AML-193 (cell line): ENCODE measurements at regions not wholly inside any gene's neighbourhood (a gene's known extent, or its start where the extent isn't known, plus 50 kb on each side); places are given as distances from the start of the nearest gene placed in this dataset.
"Not testable (repeated sequence)": the region's sequence is repeated elsewhere in the genome, so short reads cannot be mapped to it uniquely, and the experiment has no call there.

Source experiments
- DNase-seq, 2 experiments: peaks; one replicate each; lab custom pipeline; 2025; lab: John Stamatoyannopoulos, UW

DNA sequence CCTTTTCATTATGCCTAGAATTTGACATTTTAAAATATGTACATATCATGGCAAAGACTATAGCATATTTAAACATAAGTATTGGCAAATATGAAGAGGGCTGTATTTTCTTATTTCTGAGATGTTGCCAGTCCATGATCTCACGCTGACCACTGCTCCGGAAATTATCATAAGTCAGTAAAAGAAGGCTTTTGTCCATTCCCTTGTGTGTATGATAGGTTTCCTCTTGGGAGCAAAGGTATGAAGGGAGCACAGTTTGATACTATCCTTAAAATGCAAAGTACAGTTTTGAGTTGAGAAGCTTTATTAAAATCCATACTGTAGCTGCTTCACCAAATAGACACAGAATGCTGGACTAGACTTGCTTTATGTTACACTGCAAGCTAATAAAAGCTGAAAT is 52.6 kb upstream of the AGA start:
- no peak for DNase-seq

DNA sequence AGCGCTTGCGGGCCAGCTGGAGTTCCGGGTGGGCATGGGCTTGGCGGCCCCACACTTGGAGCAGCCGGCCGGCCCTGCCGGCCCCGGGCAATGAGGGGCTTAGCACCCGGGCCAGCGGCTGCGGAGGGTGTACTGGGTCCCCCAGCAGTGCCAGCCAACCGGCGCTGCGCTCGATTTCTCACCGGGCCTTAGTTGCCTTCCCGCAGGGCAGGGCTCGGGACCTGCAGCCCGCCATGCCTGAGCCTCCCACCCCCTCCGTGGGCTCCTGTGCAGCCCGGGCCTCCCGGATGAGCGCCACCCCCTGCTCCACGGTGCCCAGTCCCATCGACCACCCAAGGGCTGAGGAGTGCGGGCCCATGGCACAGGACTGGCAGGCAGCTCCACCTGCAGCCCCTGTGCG is 53.4 kb upstream of the AGA start:
- not testable (repeated sequence) for DNase-seq

DNA sequence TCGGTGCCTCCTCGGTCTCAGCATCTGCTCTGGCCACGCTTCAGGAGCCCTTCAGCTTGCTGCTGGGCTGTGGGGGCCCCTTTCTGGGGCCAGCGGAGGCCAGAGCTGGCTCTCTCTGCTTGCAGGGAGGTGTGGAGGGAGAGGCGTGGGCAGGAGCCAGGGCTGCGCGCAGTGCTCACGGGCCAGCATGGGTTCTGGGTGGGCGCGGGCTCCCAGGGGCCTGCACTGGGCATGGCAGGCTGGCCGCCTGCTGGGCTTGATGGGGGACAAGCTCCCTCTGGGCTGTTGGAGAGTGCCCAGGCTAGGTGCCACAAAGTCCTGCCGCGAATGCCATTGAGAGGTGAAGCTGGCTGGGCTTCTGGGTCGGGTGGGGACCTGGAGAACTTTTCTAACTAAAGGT is 57.3 kb upstream of the AGA start:
- no peak for DNase-seq

DNA sequence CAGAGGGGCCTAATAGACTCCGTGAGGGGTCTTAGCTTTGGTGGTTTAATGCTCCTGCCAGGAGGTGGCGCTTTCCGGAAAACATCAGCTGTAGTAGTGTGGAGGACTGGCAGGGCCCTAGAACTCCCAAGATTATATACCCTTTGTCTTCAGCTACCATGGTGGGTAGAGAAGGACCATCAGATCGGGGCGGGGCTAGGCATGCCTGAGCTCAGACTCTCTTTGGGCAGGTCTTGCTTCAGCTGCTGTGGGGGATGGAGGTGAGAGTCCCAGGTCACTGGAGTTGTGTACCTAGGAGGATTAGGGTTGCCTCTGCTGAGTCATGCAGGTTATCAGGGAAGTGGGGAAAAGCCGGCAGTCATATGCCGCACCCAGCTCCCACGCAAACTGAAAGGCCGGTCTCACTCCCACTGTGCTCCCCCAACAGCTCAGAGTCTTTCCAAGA is 63.0 kb upstream of the AGA start:
- no peak for DNase-seq

DNA sequence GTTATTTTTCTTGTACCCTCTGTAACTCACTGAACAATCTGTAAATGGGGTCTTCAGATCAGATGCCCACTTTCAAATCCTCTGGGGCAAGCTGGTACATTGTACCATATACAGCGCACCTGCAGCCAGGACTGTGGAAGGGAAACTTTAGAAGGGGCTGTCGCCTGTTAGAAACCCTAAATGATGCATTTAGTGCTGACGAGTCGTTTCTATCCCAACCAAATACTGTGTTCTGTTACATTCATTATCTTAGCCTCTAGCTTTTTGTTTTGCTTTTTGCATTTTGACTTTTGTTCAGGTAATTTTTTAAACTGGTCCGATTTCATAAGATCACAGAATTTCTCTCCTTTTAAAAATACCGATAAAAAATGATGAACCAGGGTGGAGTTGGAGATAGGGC is 66.4 kb upstream of the AGA start:
- no peak for DNase-seq

DNA sequence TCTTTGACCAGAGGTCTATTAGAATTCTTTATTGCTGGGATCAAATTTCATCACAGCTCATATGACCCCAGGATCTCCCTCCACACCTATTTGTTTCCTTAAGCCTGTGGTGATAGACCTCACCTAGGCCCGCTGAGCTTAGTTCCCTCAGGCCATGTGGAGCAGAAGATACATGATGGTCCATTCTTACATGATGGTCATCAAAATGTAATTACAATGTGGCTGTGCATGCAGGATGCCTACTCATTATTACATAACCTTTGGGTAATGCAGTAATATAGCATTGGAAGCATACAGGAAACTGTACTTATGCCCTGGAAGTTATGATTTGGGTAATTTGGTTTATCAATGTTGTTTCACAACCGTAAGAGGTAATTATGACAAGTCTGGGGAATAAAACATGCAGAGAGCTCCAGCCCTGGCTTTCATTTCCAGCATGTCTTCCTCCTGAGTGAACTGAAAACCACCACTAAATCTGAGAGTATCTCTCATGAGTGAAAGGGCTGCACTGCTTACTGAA is 67.0 kb upstream of the AGA start:
- DNase-seq, result no peak

DNA sequence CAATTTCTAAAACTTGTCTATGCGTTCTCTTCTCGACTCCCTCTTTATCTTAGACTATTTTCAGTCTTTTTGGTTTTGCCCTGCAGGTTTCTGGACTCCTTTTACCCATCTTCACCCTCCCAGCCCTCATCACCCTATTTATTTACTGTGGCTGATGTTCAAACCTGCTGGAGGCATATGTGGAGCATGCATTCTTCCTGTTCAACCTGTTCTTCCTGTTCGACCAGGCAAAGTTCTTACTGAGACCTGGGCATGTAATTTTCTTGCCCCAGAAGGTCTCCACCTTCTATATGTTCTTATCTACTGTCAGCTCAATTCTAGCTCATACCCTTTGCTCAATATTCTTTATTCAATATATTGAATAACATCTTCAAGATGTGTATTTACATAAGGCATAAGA is 69.4 kb upstream of the AGA start:
- DNase-seq, result no peak

DNA sequence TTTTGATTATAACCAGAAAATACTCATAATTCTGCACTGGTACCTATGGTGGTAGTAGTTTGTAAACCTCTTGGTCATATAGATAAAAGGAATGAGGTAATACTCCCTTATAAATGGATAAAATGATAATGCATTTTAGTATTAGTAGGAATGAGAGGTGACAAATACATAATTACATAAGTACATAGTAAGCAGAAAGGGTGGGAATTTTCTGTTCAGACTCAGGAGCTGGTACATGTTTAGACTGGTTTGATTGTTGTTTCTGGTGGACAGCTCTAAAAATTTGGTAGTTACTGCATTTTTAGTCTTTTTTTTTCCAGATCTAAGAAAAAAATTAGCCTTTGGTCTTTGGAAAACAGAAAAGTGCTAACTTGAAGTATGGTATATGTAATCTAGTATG is 70.4 kb upstream of the AGA start:
- no peak for DNase-seq

DNA sequence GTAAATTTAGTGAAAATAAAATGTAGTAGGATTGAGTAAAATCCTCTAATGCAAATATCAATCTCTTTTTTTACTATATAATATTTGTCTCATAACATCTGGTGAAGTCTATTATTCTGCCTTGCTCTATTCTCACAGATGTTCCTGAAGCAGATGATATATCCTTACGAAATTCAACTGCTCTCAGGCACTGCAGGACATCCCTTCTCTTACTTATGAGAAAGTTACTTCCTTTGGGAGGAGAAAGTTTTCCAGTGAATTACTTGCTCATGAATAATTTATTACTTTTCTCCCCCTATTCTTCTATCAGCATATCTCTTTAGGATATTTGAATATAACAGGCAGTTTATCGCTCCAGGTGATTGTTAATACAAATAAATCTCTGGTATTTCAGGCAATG is 75.6 kb upstream of the AGA start:
- no peak for DNase-seq

DNA sequence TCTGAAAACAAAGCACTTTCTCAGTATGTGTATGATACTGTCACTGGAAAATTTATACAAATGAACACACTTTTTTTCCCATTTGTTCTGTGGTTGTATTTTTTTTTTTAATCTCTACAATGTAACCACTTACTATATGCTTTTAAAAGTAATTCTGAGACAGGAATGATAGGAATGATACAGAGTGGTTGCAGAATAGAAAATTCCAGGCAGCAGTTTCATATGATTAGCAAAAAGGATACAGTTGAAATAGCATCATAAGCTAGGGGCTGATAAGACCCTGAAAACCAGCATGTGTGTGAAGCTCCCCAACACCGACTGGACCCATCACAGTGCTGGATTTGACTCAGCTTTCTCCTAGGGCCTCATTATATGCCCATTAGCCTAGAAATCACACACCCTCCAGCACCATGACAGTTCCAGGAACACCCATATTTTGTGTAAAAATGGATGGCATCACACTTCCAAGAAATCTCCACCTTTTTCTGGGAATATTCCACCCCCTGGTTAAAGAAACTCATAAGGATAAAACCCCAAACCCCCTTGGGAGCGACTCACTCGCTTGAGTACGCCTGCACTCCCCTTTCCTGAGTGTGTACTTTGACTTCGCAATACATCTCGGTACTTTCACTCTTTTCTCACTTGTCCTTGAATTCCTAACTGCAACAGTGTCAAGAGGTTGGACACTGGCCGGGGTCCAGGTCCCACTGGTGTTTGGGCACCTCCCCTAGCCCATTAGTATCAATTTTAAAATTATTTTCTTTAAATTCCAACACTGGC is 77.4 kb upstream of the AGA start:
- DNase-seq, result no peak

DNA sequence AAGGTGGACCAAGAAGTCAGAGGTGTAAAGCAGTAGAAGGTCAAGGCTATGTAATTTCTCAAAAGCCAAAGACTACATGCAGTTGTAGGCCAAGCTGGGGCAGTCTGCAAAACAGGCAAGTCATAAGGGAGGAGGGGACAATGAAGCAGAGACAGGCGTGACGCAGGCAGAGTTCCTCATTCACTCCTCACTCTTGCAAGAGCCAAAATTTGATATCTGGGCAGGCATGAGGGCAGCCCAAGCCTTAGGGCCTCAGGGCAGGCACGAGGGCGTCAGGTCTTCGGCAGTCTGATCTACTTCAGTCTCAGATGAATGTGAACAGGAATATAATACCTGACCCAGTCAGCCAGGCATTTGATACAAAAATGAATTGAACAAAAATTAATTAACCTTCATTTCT is 86.4 kb upstream of the AGA start:
- no peak for DNase-seq

DNA sequence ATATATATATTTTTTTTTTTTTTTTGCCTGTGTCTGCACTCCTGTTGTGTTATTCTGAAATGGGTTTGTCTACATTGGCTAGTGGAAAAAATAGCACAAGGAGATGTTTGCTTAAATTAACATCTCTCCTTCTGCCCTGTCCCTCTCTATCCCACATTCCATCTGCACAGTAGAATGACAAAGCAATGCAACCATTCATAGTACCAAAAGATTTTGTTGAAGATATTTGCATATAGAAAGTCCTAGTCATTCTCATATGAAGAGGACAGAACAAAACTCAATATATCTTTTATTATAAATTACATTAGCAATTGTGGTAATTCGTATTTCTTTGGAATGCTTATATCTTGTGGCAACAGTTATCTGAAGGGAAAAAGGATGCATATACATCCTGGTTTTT is 88.3 kb upstream of the AGA start:
- no peak for DNase-seq

DNA sequence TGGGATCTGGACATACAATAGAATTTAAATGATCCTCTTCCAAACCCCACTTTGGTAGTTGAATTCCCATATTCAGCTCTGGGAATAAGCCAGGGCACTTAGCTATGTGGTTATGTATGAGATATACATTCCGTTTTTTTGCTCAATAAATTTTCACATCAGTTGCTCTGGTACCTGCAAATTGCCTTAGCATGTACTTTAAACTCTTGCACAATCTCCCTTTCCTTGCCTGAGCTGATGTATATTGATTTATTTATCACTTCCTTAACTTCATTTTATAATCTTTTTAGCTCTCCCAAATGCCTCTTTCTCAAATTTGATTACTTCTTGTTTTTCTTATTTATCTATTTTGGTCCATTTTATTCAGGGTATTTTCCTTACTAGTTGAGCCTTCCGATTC is 90.1 kb upstream of the AGA start:
- DNase-seq, result no peak

DNA sequence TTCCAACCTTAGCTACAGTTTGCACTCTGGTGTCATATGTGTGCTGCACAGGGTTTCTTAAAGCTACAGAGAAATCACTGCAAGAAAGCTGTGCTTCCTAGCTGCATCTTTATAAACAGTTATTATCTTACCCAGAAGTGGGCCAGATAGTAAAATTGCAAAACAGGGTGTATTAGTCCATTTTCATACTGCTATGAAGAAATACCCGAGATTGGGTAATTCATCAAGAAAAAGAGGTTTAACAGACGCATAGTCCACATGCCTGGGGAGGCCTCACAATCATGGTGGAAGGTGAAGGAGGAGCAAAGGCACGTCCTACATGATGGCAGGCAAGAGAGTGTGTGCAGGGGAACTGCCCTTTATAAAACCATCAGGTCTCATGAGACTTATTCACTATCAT is 92.6 kb upstream of the AGA start:
- peak in 1 of 2 experiments; percentile 19 for DNase-seq

DNA sequence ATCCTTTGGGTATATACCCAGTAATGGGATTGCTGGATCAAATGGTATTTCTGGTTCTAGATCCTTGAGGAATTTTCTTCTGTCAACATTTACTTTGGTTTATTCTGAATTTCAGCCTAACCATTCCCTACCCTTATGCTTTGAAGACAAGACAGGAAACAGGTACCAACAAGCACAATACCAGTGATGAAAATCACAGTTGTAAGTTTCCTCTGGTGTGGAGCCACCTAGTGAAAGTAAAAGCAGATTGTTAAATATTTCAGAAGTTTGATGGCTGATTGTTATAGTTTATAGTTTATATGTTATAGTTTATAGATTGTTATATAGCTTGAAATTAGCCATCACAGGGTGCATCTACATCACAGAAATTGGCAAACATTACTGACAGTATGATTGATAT is 104.5 kb upstream of the AGA start:
- DNase-seq, result no peak

DNA sequence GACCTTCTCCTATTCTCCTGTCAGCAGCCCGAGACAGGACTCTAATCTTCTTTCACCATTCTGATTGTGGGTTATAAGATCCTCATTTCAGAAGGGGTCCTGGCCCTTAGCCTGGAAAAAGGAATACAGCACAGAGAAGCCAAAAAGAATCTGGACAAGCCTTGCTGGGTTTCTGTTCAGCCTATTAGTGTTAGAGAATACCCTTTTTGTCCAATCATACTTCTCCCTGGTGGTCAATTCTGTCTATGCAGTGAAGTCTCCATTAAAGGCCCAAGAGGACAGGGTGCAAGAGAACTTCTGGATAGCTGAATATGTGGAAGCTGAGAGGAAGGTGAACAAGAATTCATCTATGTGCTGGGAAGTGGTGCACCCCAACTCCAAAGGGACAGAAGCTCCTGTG is 105.7 kb upstream of the AGA start:
- no peak for DNase-seq

DNA sequence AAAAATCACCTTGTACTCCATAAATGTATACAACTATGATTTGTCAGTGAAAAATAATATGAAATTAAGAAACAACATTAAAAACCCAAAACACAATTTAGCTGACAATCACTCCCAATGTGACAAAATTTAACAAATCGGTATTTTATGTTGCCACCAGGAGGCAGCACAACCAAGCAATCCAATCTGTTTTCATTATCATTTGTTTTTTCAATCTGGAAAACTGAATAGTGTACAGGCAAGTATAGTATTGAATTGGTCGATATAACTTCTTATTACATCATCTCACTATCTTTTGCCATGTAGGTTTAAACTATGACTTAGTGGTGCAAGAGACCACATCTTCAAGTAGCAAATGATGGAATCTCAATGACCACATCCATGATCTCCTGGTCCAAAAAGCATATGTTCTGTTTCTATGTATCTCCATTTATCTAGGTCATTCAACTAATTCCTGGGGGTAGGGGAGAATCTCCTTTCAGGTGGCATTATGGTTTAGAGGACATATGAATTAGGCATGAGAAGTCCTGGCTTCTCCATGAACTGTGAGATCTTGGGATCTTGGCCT is 112.9 kb upstream of the AGA start:
- peak; percentile 12 to 25 for DNase-seq

DNA sequence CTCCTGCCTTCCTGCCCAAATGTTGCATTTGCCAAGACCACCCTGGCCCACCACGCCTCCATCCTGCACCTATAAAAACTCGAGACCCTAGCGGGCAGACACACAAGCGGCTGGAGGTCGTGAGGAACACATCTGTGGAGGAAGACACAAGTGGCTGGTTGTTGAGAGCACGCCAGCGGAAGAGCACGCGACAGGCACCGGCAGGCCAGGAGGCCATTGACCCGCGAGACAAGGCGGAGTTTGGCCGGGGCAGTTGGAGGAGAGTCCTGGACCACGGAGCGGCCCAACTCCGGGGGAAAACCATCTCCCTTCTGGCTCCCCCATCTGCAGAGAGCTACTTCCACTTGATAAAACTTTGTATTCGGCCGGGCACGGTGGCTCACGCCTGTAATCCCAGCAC is 115.2 kb upstream of the AGA start:
- no peak for DNase-seq

DNA sequence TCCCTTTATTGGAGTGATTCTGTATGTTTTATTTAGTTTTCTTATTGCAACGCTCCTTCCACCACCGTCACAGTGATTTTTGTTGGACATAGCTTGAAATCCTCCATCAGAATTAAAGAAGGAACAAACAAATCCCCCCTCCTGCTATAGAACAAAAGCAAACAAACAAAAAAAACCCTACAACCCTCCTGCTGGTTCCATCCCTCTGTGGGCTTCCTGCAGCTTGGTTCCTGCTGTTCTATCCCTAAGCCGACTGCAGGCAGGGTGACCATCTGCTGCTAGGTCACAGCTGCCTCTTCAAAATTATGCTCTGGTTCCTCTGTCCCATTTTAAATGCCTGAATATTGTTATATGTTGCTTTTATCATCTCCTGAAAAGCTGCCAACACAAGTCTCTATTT is 116.8 kb upstream of the AGA start:
- no peak for DNase-seq

DNA sequence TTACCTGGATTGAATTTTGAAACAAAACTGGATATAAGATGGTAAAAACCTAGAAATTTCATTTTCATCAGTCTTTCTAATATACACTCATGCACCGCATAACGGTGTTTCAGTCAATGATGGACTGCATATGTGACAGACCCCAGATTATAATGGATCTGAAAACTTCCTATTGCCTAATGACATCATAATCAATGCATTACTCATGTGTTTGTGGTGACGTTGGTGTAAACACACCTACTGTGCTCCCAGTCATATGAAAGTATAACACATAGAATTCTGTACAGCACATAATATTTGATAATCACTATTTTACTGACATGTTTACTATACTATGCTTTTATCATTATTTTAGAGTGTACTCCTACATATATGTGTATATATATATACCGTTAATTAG is 119.9 kb upstream of the AGA start:
- DNase-seq, result no peak

DNA sequence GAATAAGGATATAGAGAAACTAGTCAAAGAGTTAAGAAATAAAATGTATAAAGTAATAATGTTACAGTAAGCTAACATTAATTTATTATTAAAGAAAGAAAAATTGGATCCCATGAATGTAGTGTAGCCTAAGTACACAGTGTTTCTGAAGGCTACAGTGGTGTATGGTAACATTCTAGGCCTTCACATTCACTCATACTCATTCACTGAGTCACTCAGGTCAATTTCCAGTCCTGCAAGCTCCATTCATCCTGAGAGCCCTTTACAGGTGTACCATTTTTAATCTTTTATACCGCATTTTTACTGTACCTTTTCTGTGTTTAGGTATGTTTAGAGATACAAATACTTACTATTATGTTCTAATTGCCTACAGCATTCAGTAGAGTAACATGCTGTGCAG is 120.6 kb upstream of the AGA start:
- no peak for DNase-seq

DNA sequence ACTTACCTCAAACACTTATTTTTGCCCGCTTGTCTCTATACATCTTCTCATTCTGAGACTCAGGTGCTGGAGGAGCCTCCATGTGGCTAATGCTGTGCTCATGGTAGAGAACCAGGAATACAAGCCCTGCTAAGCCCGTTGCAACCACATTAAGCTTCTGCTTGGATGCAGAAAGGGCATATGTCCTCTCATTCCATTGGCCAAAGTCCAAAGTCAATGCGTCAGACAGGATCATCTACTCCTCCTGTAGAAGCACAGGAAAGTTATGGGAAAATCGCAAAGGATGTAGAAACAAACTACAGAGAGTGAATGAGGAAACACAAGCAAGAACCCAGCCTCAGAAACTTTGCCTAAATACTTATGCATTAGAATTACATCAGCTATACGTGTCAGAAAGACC is 124.5 kb upstream of the AGA start:
- no peak for DNase-seq

DNA sequence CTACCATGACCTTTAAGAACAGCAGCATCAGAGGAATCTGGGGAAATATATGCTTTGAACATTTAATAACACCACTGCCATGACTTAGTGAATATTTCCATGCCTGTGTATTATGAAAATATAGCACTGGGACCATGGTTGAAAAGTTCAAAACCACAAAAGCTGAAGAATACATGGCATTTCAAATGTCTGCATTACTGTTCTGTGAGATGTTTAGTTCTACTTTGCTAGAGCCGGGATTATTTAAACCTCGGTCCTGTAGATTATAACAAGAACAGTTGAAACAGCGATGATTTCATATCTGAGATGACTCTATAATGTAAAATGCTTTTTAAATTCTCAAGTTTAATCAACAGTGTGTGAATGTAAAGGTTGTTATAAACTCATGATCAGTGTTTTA is 126.7 kb upstream of the AGA start:
- DNase-seq, result no peak

DNA sequence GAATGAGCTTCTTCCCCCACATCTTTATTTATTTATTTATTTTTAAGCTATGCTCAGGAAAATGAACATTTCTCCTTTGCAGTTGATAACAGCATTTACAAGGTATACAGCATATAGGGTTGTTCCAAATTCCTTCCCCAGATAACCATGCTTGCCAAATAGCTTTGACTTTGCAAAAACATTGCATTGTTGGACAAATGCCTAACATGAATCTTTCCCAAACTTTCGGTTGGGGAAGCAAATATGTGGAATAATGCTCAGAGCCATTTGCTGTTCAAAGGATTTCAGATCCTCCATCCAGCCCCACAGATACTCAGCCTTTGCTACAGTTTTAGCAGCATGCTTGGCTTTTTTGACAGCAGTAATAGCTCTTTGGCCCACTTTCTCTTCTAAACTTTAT is 127.2 kb upstream of the AGA start:
- no peak for DNase-seq
